ENCODE measurements at regions not wholly inside any gene's neighbourhood (a gene's known extent, or its start where the extent isn't known, plus 50 kb on each side); places are given as distances from the start of the nearest gene placed in this dataset.

DNA sequence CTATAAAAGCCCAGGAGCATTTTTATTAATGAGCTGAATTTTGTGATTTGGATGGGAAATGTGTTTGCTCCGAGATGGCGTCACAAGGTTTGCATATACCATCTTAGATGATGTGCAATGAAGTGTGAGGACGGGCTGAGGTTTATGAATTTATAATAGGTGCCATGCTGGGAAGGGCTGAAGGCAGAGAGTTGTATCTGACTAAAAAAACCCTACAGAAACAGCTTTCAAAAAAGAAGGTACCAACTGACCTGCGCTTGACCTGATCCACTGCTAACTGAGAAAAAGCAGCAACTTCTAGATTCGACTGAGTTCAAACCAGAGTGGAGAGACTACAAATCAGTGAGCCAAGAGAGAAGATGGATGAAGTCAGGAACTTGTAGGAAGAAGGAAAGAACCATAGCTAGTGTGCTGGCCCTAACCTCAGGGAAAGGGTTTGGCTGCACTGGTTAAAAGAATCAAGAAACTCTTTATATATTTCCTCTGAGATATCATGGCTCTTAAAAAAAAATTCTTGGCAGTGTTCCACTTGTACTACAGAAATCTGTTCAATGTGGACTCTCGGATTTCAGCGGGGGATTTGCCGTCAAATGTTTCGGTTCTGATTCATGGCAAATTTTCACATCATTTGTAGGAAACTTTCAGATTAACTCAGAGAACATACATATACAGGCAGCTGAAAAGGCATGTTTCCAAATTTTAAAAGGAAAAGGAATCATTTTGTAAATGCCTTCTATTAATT, 56.5 kb upstream of the HDGFL1 start:
- ATAC-seq (ENCODE audit: poor library complexity) (no peak), DNase-seq (no peak)
- ChIA-PET POLR2A (no interaction called here), CTCF (interaction anchor here (0.9 kb wide), 1 partner anchor 19 kb away, joined by 3 read pairs; no protein-coding TSS in a partner anchor)
- Histone ChIP-seq H3K9me3 (ENCODE audit: control insufficient read depth in 1 of 2, insufficient read depth in 1 of 2, low read length in 2 of 2) (peaks cover 0 to 4% of the 10 kb centered on the region in 2 experiments), H3K4me1 (ENCODE audit: insufficient read depth, low read length) (no peaks in the 10 kb centered on the region), H3K36me3 (ENCODE audit: insufficient read depth, low read length) (no peaks in the 10 kb centered on the region), H3K4me3 (ENCODE audit: low read length) (no peak overlapping the region), H3K27me3 (ENCODE audit: control insufficient read depth in 1 of 2, insufficient read depth in 2 of 2, low read length in 2 of 2) (no peaks in the 10 kb centered on the region), H3K27ac (ENCODE audit: low read depth in 1 of 2, low read length in 2 of 2) (no peak overlapping the region)
- no peaks in the 10 kb centered on the region for H3K4me1 Mint-ChIP-seq (ENCODE audit: low read depth)
- no peak overlapping the region for H3K4me3 Mint-ChIP-seq
- H3K27ac Mint-ChIP-seq = no peak overlapping the region
- TF ChIP-seq, protein P1, sequence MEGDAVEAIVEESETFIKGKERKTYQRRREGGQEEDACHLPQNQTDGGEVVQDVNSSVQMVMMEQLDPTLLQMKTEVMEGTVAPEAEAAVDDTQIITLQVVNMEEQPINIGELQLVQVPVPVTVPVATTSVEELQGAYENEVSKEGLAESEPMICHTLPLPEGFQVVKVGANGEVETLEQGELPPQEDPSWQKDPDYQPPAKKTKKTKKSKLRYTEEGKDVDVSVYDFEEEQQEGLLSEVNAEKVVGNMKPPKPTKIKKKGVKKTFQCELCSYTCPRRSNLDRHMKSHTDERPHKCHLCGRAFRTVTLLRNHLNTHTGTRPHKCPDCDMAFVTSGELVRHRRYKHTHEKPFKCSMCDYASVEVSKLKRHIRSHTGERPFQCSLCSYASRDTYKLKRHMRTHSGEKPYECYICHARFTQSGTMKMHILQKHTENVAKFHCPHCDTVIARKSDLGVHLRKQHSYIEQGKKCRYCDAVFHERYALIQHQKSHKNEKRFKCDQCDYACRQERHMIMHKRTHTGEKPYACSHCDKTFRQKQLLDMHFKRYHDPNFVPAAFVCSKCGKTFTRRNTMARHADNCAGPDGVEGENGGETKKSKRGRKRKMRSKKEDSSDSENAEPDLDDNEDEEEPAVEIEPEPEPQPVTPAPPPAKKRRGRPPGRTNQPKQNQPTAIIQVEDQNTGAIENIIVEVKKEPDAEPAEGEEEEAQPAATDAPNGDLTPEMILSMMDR (IDR thresholded peaks at IDR 0.05) = no peak
- intact Hi-C loops (cut with DNase I, micrococcal nuclease) = no loop called here
- no peaks in the 10 kb centered on the region for H3K36me3 Mint-ChIP-seq (ENCODE audit: low read depth)
- H3K27me3 Mint-ChIP-seq = no peaks in the 10 kb centered on the region
- H3K9me3 Mint-ChIP-seq = no peaks in the 10 kb centered on the region

DNA sequence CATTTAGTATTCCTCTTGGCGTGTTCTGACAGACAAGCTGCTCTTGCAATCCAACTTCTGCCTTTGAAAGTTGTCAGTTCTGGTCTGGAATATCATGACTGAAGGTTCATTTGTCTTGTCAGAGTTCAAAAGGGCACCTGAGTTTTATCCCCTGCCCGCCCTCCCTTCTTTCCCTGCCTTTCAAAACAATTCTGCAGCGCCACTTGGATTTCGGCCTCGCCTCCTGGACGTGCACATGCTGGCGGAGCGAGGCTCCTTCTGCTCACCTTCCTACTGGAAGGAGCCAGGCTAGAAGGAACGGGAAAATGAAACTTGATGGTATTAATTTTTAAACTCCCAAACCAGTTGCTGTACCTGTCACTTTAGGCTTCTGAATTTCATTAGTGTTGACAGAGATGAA, 55.7 kb upstream of the HDGFL1 start:
- Mint-ChIP-seq H3K27me3 (no peaks in the 10 kb centered on the region), H3K4me3 (no peak overlapping the region), H3K36me3 (ENCODE audit: low read depth) (no peaks in the 10 kb centered on the region), H3K9me3 (no peaks in the 10 kb centered on the region), H3K4me1 (ENCODE audit: low read depth) (no peaks in the 10 kb centered on the region), H3K27ac (no peak overlapping the region)
- no peak for DNase-seq
- ATAC-seq (ENCODE audit: poor library complexity) = no peak
- Histone ChIP-seq H3K4me1 (ENCODE audit: insufficient read depth, low read length) (no peaks in the 10 kb centered on the region), H3K36me3 (ENCODE audit: insufficient read depth, low read length) (no peaks in the 10 kb centered on the region), H3K27ac (ENCODE audit: low read depth in 1 of 2, low read length in 2 of 2) (no peak overlapping the region), H3K27me3 (ENCODE audit: control insufficient read depth in 1 of 2, insufficient read depth in 2 of 2, low read length in 2 of 2) (no peaks in the 10 kb centered on the region), H3K4me3 (ENCODE audit: low read length) (no peak overlapping the region), H3K9me3 (ENCODE audit: control insufficient read depth in 1 of 2, insufficient read depth in 1 of 2, low read length in 2 of 2) (peaks cover 0 to 4% of the 10 kb centered on the region in 2 experiments)
- TF ChIP-seq, protein P1 (IDR thresholded peaks at IDR 0.05) = no peak
- ChIA-PET CTCF (interaction anchor here (0.9 kb wide), 1 partner anchor 20 kb away, joined by 3 read pairs; no protein-coding TSS in a partner anchor), POLR2A (no interaction called here)
- intact Hi-C loops (cut with DNase I, micrococcal nuclease) = no loop called here

- Mint-ChIP-seq H3K27me3 (no peaks in the 10 kb centered on the region), H3K4me1 (ENCODE audit: low read depth) (no peaks in the 10 kb centered on the region), H3K4me3 (no peak overlapping the region), H3K36me3 (ENCODE audit: low read depth) (no peaks in the 10 kb centered on the region), H3K27ac (no peak overlapping the region), H3K9me3 (no peaks in the 10 kb centered on the region)
- Histone ChIP-seq H3K27ac (ENCODE audit: low read depth in 1 of 2, low read length in 2 of 2) (no peak overlapping the region), H3K4me1 (ENCODE audit: insufficient read depth, low read length) (no peaks in the 10 kb centered on the region), H3K4me3 (ENCODE audit: low read length) (no peak overlapping the region), H3K9me3 (ENCODE audit: control insufficient read depth in 1 of 2, insufficient read depth in 1 of 2, low read length in 2 of 2) (peaks cover 0 to 4% of the 10 kb centered on the region in 2 experiments), H3K27me3 (ENCODE audit: control insufficient read depth in 1 of 2, insufficient read depth in 2 of 2, low read length in 2 of 2) (no peaks in the 10 kb centered on the region), H3K36me3 (ENCODE audit: insufficient read depth, low read length) (no peaks in the 10 kb centered on the region)
- intact Hi-C loops (cut with DNase I, micrococcal nuclease) = no loop called here
- TF ChIP-seq, protein P1 (IDR thresholded peaks at IDR 0.05) = no peak
- CTCF ChIA-PET = no interaction called here
- ATAC-seq (ENCODE audit: poor library complexity) (no peak), DNase-seq (no peak)
- POLR2A ChIA-PET = interaction anchor here (0.7 kb wide), 1 partner anchor 933 kb away, joined by 3 read pairs; no protein-coding TSS in a partner anchor
Observed at GRCh38 chr6:22519237-22519636, 50.1 kb upstream of the HDGFL1 start.

Data from CD4-positive, alpha-beta T cell (primary cell).